H1 (cell line): ENCODE measurements at regions not wholly inside any gene's neighbourhood (a gene's known extent, or its start where the extent isn't known, plus 50 kb on each side); places are given as distances from the start of the nearest gene placed in this dataset.

Experiments
- BRCA1 ChIP-seq: IDR thresholded peaks from 2 replicates; pipeline ENCODE4 v1.6.1; 2012; ENCODE audit warnings: low read depth, low read length, improper control_type of control experiment
- RNF2 ChIP-seq: fragments of 200-900, 300-1000 bp; sonication (generic); IDR thresholded peaks from 2 replicates; pipeline ENCODE4 v1.7.1; 2016; ENCODE audit warnings: borderline replicate concordance, low read depth, mild to moderate bottlenecking, antibody characterized with exemption, low read length; ENCODE audit not compliant: poor library complexity, severe bottlenecking; ENCODE audit errors: missing control alignments
- SAP30 ChIP-seq: fragments of 300-600 bp; sonication (generic); IDR thresholded peaks from 2 replicates; pipeline ENCODE4 v1.7.1; 2012; ENCODE audit warnings: low read length, moderate library complexity, mild to moderate bottlenecking, inconsistent platforms; ENCODE audit not compliant: insufficient read depth, insufficient replicate concordance
- TF ChIP-seq, protein P1 (sequence below): IDR thresholded peaks from 2 replicates; pipeline ENCODE4 v1.6.1; 2011; ENCODE audit warnings: low read depth, mild to moderate bottlenecking, low read length; ENCODE audit not compliant: insufficient read depth
- TF ChIP-seq, protein P2 (sequence below): IDR thresholded peaks from 2 replicates; pipeline ENCODE4 v1.6.1; 2012; ENCODE audit warnings: inconsistent platforms
- TF ChIP-seq, protein P3 (sequence below): IDR thresholded peaks from 2 replicates; pipeline ENCODE4 v1.6.1; 2011; ENCODE audit warnings: low read length, improper control_type of control experiment

DNA sequence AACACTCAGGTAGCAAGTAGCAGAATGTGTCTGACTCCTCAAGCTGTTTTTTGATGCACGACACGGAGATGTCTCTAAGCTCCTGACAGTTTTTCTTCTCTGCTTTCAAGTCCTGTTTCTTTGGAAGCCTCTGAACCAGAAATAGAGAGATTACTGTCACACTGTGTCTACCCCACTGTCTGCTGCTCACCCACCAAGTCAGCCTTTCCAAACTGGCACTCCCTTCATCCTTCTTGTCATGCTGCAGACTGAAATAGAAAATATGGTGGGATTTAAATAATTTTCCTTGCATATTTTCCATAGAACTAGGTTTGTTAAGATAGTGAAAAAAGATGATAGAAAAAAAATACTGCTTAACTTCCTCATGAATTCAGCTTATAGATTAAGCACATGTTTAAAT, 102.5 kb upstream of the SPANXN4 start (continued):
- TF ChIP-seq BRCA1 (no peak), RNF2 (no peak), SAP30 (no peak)
- TF ChIP-seq, protein P1, sequence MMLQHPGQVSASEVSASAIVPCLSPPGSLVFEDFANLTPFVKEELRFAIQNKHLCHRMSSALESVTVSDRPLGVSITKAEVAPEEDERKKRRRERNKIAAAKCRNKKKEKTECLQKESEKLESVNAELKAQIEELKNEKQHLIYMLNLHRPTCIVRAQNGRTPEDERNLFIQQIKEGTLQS, result no peak
- TF ChIP-seq, protein P2, sequence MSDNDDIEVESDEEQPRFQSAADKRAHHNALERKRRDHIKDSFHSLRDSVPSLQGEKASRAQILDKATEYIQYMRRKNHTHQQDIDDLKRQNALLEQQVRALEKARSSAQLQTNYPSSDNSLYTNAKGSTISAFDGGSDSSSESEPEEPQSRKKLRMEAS, result no peak
- TF ChIP-seq, protein P3, sequence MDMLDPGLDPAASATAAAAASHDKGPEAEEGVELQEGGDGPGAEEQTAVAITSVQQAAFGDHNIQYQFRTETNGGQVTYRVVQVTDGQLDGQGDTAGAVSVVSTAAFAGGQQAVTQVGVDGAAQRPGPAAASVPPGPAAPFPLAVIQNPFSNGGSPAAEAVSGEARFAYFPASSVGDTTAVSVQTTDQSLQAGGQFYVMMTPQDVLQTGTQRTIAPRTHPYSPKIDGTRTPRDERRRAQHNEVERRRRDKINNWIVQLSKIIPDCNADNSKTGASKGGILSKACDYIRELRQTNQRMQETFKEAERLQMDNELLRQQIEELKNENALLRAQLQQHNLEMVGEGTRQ, result no peak
